ENCODE measurements at regions not wholly inside any gene's neighbourhood (a gene's known extent, or its start where the extent isn't known, plus 50 kb on each side); places are given as distances from the start of the nearest gene placed in this dataset.

DNA sequence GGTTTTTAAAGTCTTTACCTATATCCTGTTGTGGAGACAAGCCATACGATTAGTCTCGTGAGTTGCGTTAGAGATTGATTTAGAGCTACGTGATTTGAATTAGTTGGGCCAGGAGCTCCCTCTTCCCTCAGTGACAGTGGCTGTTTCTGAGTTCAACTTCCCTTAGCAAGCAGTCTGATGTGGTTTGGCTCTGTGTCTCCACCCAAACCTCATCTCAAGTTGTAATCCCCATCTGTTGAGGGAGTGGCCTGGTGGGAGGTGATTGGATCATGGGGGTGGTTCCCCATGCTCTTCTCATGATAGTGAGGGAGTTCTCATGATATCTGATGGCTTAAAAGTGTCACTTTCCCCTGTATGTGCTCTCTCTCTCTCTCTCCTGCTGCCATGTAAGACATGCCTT is 192.9 kb upstream of the PTGFR start:
- TF ChIP-seq POLR2A (IDR thresholded peaks at IDR 0.05) = no peak
- TF ChIP-seq, protein P1, sequence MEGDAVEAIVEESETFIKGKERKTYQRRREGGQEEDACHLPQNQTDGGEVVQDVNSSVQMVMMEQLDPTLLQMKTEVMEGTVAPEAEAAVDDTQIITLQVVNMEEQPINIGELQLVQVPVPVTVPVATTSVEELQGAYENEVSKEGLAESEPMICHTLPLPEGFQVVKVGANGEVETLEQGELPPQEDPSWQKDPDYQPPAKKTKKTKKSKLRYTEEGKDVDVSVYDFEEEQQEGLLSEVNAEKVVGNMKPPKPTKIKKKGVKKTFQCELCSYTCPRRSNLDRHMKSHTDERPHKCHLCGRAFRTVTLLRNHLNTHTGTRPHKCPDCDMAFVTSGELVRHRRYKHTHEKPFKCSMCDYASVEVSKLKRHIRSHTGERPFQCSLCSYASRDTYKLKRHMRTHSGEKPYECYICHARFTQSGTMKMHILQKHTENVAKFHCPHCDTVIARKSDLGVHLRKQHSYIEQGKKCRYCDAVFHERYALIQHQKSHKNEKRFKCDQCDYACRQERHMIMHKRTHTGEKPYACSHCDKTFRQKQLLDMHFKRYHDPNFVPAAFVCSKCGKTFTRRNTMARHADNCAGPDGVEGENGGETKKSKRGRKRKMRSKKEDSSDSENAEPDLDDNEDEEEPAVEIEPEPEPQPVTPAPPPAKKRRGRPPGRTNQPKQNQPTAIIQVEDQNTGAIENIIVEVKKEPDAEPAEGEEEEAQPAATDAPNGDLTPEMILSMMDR (IDR thresholded peaks at IDR 0.05) = no peak
- TF ChIP-seq POLR2AphosphoS5 (IDR thresholded peaks at IDR 0.05) = no peak

All from prostate gland (tissue), 2 donors.